WTC11 (cell line): ENCODE measurements at regions not wholly inside any gene's neighbourhood (a gene's known extent, or its start where the extent isn't known, plus 50 kb on each side); places are given as distances from the start of the nearest gene placed in this dataset.

Source experiments
- ATAC-seq: fragments of 200-7000 bp; cut with Tn5 transposase; 2 replicates; pipeline ENCODE4 v1.10.0; 2021; ENCODE audit warnings: mild to moderate bottlenecking, moderate library complexity
- CTCF ChIA-PET: fragments of 300-600 bp; sonication (Branson Sonifier 250); formaldehyde crosslinking; loops from one replicate; lab custom pipeline; 2021; ENCODE audit warnings: antibody characterized with exemption; lab: Charles Lee
- POLR2A ChIA-PET: fragments of 350-600 bp; sonication (Branson Sonifier 250); formaldehyde crosslinking; loops from one replicate; lab custom pipeline; 2021; ENCODE audit warnings: antibody characterized with exemption; lab: Charles Lee
- DNase-seq: peaks from one replicate; pipeline ENCODE4 v3.0.0; 2021; ENCODE audit warnings: low spot score
- H3K27ac Mint-ChIP-seq: 2 replicates; pipeline ENCODE4 v1.8.0; 2021; ENCODE audit warnings: mixed read lengths
- H3K27me3 Mint-ChIP-seq: 2 replicates; pipeline ENCODE4 v1.8.0; 2021; ENCODE audit warnings: low read depth, mild to moderate bottlenecking, moderate library complexity, mixed read lengths
- H3K36me3 Mint-ChIP-seq: 2 replicates; pipeline ENCODE4 v1.8.0; 2021; ENCODE audit warnings: mixed read lengths
- H3K4me1 Mint-ChIP-seq: 2 replicates; pipeline ENCODE4 v1.8.0; 2022; ENCODE audit warnings: mixed read lengths
- H3K4me3 Mint-ChIP-seq: 2 replicates; pipeline ENCODE4 v1.8.0; 2021; ENCODE audit warnings: mild to moderate bottlenecking, moderate library complexity, mixed read lengths
- H3K9me3 Mint-ChIP-seq: 2 replicates; pipeline ENCODE4 v1.8.0; 2021; ENCODE audit warnings: mixed read lengths
- AR ChIP-seq: fragments of 250-450 bp; sonication (Bioruptor Pico); IDR thresholded peaks from 2 replicates; pipeline ENCODE4 v1.9.0; 2021; ENCODE audit warnings: mild to moderate bottlenecking
- ATF2 ChIP-seq: sonication (generic); formaldehyde crosslinking; IDR thresholded peaks from 2 replicates; pipeline ENCODE4 v1.8.1; 2022; ENCODE audit warnings: low read depth, missing genetic modification reagents, borderline replicate concordance
- ESRRA ChIP-seq: sonication (generic); formaldehyde crosslinking; IDR thresholded peaks from 2 replicates; pipeline ENCODE4 v1.8.1; 2022; ENCODE audit warnings: mild to moderate bottlenecking, missing genetic modification reagents, borderline replicate concordance
- ETV6 ChIP-seq: sonication (generic); formaldehyde crosslinking; IDR thresholded peaks from 2 replicates; pipeline ENCODE4 v1.8.1; 2022; ENCODE audit warnings: mild to moderate bottlenecking, missing genetic modification reagents
- FOXJ3 ChIP-seq: sonication (generic); formaldehyde crosslinking; IDR thresholded peaks from 2 replicates; pipeline ENCODE4 v1.9.0; 2021; ENCODE audit warnings: missing genetic modification reagents, mild to moderate bottlenecking, borderline replicate concordance
- FOXP4 ChIP-seq: sonication (generic); formaldehyde crosslinking; IDR thresholded peaks from 2 replicates; pipeline ENCODE4 v1.8.0; 2022; ENCODE audit warnings: mild to moderate bottlenecking, missing genetic modification reagents
- GABPB1 ChIP-seq: sonication (generic); formaldehyde crosslinking; IDR thresholded peaks from 2 replicates; pipeline ENCODE4 v1.8.1; 2023; ENCODE audit warnings: mild to moderate bottlenecking, missing genetic modification reagents
- GRHL2 ChIP-seq: fragments of 250-450 bp; sonication (Bioruptor Pico); IDR thresholded peaks from 2 replicates; pipeline ENCODE4 v1.8.0; 2022; ENCODE audit warnings: mild to moderate bottlenecking, moderate library complexity; ENCODE audit not compliant: insufficient replicate concordance, severe bottlenecking
- JUN ChIP-seq: sonication (generic); formaldehyde crosslinking; IDR thresholded peaks from 2 replicates; pipeline ENCODE4 v1.8.0; 2023; ENCODE audit warnings: mild to moderate bottlenecking, missing genetic modification reagents
- MAX ChIP-seq: sonication (generic); formaldehyde crosslinking; IDR thresholded peaks from 2 replicates; pipeline ENCODE4 v1.8.0; 2022; ENCODE audit warnings: mild to moderate bottlenecking, missing genetic modification reagents
- MLX ChIP-seq: sonication (generic); formaldehyde crosslinking; IDR thresholded peaks from 2 replicates; pipeline ENCODE4 v1.8.1; 2023; ENCODE audit warnings: mild to moderate bottlenecking, missing genetic modification reagents, moderate library complexity
- OVOL2 ChIP-seq: fragments of 250-450 bp; sonication (Bioruptor Pico); IDR thresholded peaks from 2 replicates; pipeline ENCODE4 v1.9.0; 2021; ENCODE audit warnings: mild to moderate bottlenecking, borderline replicate concordance
- SMAD4 ChIP-seq: sonication (generic); formaldehyde crosslinking; IDR thresholded peaks from 2 replicates; pipeline ENCODE4 v1.8.0; 2022; ENCODE audit warnings: mild to moderate bottlenecking, missing genetic modification reagents
- SP1 ChIP-seq: sonication (generic); formaldehyde crosslinking; conservative IDR thresholded peaks from 2 replicates; pipeline ENCODE4 v1.8.1; 2022; ENCODE audit warnings: missing genetic modification reagents
- STAT6 ChIP-seq: sonication (generic); formaldehyde crosslinking; conservative IDR thresholded peaks from 2 replicates; pipeline ENCODE4 v1.8.1; 2023; ENCODE audit warnings: mild to moderate bottlenecking, low read depth, missing genetic modification reagents, moderate library complexity
- TEAD1 ChIP-seq: sonication (generic); formaldehyde crosslinking; IDR thresholded peaks from 2 replicates; pipeline ENCODE4 v1.8.0; 2022; ENCODE audit warnings: mild to moderate bottlenecking, missing genetic modification reagents
- ZMAT4 ChIP-seq: fragments of 250-450 bp; sonication (Bioruptor Pico); IDR thresholded peaks from 2 replicates; pipeline ENCODE4 v1.9.0; 2021; ENCODE audit warnings: mild to moderate bottlenecking
- ZNF416 ChIP-seq: fragments of 250-450 bp; sonication (Bioruptor Pico); IDR thresholded peaks from 2 replicates; pipeline ENCODE4 v1.9.0; 2021; ENCODE audit warnings: mild to moderate bottlenecking, inconsistent platforms
- ZNF423 ChIP-seq: fragments of 250-450 bp; sonication (Bioruptor Pico); IDR thresholded peaks from 2 replicates; pipeline ENCODE4 v2.1.2; 2022; ENCODE audit warnings: mild to moderate bottlenecking, moderate library complexity

GRCh38 chr1:199338760-199339159 lies 688.8 kb upstream of the NR5A2 start:
- Mint-ChIP-seq H3K27me3 (no peaks in the 10 kb centered on the region), H3K4me1 (no peaks in the 10 kb centered on the region), H3K9me3 (peaks cover 5% of the 10 kb centered on the region), H3K36me3 (no peaks in the 10 kb centered on the region), H3K27ac (no peak overlapping the region), H3K4me3 (no peak overlapping the region)
- ChIA-PET POLR2A (no interaction called here), CTCF (interaction anchor here (1.7 to 3.3 kb wide), 2 partner anchors 83 to 95 kb away, joined by 4 to 25 read pairs; no protein-coding TSS in a partner anchor)
- TF ChIP-seq ZMAT4, result no peak
- TF ChIP-seq STAT6 (CRISPR knock-in tag), result no peak
- TF ChIP-seq MLX (CRISPR knock-in tag), result no peak
- no peak for TF ChIP-seq ESRRA (CRISPR knock-in tag)
- no peak for TF ChIP-seq GRHL2 (CRISPR knock-in tag)
- no peak for DNase-seq
- ATAC-seq, result no peak

GRCh38 chr1:199352351-199352750 lies 675.2 kb upstream of the NR5A2 start:
- CTCF ChIA-PET, result interaction anchor here (1.5 kb wide), 1 partner anchor 70 kb away, joined by 3 read pairs; no protein-coding TSS in a partner anchor
- H3K4me3 Mint-ChIP-seq, result no peak overlapping the region
- H3K36me3 Mint-ChIP-seq, result no peaks in the 10 kb centered on the region
- peak; percentile 82 for ATAC-seq
- TF ChIP-seq SP1 (no peak), GABPB1 (CRISPR knock-in tag) (no peak)
- TF ChIP-seq, all 79 proteins: peak for 0
- Mint-ChIP-seq H3K4me1 (0 out of 2 replicates have a peak, but pooled peaks cover 2% of the 10 kb centered on the region), H3K9me3 (peaks cover 12% of the 10 kb centered on the region), H3K27ac (no peak overlapping the region), H3K27me3 (no peaks in the 10 kb centered on the region)
- POLR2A ChIA-PET, result no interaction called here
- DNase-seq, result no peak

GRCh38 chr1:199353906-199354305 lies 673.6 kb upstream of the NR5A2 start:
- DNase-seq, result no peak
- H3K27me3 Mint-ChIP-seq, result no peaks in the 10 kb centered on the region
- H3K27ac Mint-ChIP-seq, result no peak overlapping the region
- ChIA-PET CTCF (no interaction called here), POLR2A (no interaction called here)
- H3K4me1 Mint-ChIP-seq, result 0 out of 2 replicates have a peak, but pooled peaks cover 2% of the 10 kb centered on the region
- TF ChIP-seq ETV6 (CRISPR knock-in tag) (no peak), SMAD4 (CRISPR knock-in tag) (no peak), AR (CRISPR knock-in tag) (no peak), FOXJ3 (no peak), ZNF416 (CRISPR knock-in tag) (no peak), ATF2 (no peak), SP1 (no peak), ZNF423 (CRISPR knock-in tag) (no peak), OVOL2 (CRISPR knock-in tag) (no peak), MAX (CRISPR knock-in tag) (no peak), TEAD1 (CRISPR knock-in tag) (no peak), FOXP4 (no peak), JUN (CRISPR knock-in tag) (no peak)
- no peaks in the 10 kb centered on the region for H3K36me3 Mint-ChIP-seq
- peaks cover 11% of the 10 kb centered on the region for H3K9me3 Mint-ChIP-seq
- no peak overlapping the region for H3K4me3 Mint-ChIP-seq
- no peak for ATAC-seq
